NCI-H1436 treated with DMSO at 0.1 percent for 48 hours (cell line): ENCODE measurements at regions not wholly inside any gene's neighbourhood (a gene's known extent, or its start where the extent isn't known, plus 50 kb on each side); places are given as distances from the start of the nearest gene placed in this dataset.
"Not testable (repeated sequence)": the region's sequence is repeated elsewhere in the genome, so short reads cannot be mapped to it uniquely, and the experiment has no call there.

Experiments used
- DNase-seq: peaks from one replicate; lab custom pipeline; 2025; lab: John Stamatoyannopoulos, UW

DNA sequence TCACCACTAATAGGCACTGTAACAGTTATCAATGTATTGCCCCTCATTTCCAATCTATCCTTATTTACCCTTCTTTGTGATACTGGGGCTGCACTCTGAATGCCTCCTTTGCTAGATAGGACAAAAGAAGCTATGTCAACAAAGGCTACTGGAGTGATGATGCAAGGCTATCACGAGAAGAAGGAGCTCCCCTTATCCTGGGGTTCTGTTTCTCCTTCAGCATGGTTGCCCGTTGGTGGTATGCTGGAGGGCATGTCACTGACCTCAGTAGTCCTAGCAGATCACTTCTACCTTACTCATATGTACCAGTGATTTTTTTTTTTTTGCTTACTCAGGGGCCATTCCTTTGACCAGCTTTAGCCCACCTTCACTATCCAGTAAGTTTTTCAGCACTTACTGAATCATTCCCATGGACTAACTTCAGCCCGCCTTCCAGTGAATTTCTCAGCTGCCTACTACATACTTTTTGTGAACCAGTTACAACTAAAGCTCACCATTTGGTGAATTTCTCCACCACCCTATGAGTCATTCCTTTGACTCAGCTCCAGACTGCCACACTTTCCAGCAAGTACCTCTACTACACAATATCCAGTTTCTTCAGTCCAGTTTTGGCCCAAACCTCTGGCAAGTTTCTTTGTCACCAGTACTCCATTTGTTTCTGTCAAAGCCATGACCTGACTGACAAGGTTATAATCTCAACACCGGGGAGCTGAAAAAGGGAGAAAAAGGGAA is 944.5 kb downstream of the KCNT2 start:
- DNase-seq: no peak

DNA sequence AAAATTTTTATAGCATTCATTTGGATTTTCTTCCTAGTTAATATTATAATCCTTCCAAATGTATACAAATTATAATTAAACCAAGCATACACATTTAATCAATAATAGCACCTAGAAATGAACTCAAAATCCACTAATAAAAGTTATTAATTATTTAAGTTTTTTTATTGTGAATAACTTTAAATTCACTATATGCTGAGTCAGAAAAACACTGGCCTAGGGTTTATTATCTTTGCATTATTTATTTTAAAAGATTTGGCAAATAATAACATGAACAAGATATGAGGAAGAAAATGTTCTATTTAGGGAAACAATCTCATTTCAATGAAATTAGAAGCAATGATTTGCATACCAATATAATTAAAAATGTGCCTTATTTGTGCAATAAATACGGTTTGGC is 951.5 kb downstream of the KCNT2 start:
- DNase-seq: no peak

- not testable (repeated sequence) for DNase-seq
Observed at GRCh38 chr1:195648875-195649274, 959.4 kb downstream of the KCNT2 start.

GRCh38 chr1:195637539-195637938 is 970.7 kb downstream of the KCNT2 start:
- DNase-seq: no peak

DNA sequence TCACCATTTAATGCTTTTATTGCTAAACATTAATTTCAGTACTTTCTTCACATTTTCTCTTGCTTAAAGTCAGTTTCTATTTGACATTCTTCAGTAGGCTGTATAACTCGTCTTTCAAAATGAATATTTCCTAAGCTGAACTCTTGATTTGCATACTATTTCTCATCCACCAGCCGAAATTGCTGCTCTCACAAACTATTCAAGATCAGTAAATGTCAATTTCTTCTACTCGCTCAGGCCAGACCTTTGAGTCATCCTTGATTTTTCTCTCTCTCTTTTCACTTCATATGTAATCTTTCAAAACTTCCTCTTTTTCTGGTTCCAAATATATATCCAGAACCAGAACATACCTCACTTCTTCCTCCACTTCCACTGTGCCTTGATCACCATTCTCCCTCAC is 990.0 kb downstream of the KCNT2 start:
- DNase-seq: no peak

DNA sequence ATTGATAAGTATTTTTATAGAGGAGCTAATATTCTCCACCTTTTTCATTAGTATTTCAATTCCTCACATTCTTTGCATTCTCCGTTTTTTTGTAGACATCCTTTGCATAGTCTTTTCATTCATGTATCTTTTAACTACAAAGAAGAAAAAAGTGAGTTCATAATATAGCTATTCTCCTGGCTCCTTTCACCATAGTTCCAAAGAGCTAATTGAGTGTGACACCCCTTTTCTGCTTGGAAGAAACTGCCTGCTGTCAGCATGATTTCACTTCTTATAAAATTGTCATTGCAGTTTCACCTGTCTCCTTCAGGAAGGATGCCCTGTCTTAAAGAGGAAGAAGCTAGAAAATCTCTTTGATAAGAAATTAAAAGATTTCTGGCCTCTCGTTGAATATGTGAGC is 991.1 kb downstream of the KCNT2 start:
- no peak for DNase-seq

- DNase-seq: no peak
Observed at GRCh38 chr1:195608883-195609282, 999.4 kb downstream of the KCNT2 start.

DNA sequence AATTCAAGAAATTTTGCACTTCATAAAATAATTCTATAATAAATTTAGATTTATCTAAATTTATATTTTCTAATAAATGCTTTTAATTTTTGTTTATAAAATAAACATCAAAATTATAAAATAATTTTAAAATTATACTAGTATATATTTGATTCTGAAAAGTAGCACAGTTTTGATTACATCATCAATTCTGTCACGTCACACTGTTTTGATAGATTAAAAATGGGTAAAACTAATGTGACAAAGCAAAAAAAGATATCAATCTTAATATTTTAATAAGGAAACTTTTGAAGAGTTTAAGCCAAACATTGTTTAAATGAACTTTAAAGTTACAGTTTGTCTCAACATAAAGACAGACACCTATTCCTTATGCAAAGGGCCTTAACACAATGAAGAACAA is 1001.8 kb downstream of the KCNT2 start:
- DNase-seq: no peak

DNA sequence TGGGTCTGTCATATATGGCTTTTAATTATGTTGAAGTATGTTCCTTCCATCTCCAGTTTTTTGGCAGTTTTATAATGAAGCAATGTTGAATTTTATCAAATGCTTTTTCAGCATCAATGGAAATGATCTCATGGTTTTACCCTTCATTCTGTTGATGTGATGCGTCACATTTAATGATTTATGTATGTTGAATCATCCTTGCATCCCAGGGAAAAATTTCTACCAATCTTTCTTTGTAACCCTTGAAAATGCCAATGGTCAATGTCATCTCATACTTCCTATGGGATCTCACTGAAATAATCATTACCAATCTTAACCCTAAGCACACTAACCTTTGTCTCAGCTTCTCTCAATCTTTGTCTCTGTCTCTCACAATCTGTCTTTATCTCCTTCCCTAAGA is 1004.0 kb downstream of the KCNT2 start:
- DNase-seq: no peak

- DNase-seq: no peak
Observed at GRCh38 chr1:195597891-195598290, 1010.3 kb downstream of the KCNT2 start.

DNA sequence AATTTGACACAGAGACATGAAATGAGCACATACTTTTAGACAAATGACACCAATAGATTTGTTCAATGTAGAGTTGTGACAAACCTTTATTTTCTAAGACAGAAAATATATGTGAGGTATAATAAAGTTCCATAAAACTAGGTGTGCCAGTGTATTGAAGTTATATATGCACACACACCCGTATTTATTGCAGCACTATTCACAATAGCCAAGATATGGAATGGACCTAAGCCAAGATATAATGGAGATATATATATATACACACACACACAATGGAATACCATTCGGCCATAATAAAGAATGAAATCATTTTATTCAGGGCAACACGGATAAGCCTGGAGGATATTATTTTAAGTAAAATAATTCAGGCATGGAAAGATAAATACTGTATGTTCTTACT is 1013.5 kb downstream of the KCNT2 start:
- no peak for DNase-seq

- no peak for DNase-seq
Observed at GRCh38 chr1:195594322-195594721, 1013.9 kb downstream of the KCNT2 start.

DNA sequence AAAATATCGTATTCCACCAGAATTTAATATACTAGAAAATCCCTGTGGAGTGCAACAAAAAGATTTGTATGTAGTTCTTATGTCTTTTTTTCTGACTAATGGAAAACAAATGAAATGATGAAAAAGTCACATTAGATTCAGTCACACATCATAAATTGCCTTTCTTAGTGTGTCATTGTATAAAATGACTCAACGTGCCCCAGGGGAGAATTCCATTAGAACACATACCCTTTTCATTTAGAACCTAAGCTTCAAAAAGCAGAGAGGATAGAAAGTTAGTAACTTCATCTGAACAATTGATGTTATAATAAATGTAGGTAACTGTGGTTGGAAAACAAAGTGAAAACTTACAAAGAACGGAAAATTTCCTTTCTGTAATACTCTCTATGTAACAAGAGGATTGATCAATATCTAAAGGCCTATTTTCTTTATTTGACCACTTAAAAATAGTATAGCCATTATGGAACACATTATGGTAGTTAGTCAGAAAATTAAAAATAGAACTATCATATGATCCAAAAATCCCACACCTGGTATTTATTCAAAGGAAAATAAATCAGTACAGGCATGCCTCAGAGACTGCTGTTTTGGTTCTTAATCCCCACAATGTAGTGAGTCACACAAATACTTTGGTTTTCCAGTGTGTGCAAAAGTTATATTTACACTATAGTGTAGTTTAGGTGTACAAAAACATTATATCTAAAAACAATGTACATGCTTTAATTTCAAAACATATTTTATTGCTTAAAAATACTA is 1016.1 kb downstream of the KCNT2 start:
- no peak for DNase-seq

DNA sequence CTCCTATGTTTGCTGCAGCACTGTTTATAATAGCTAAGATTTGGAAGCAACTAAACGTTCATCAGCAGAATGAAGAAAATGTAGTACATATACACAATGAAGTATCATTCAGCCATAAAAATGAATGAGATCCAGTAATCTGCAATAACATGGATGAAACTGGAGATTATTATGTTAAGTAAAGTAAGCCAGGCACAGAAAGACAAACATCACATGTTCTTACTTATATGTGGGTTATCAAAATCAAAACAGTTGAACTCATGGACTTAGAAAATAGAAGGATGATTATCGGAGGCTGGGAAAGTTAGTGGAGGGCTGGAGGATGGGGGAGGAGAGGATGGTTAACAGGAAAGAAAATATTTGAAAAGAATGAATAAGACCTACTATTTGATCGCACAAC is 1017.6 kb downstream of the KCNT2 start:
- no peak for DNase-seq

DNA sequence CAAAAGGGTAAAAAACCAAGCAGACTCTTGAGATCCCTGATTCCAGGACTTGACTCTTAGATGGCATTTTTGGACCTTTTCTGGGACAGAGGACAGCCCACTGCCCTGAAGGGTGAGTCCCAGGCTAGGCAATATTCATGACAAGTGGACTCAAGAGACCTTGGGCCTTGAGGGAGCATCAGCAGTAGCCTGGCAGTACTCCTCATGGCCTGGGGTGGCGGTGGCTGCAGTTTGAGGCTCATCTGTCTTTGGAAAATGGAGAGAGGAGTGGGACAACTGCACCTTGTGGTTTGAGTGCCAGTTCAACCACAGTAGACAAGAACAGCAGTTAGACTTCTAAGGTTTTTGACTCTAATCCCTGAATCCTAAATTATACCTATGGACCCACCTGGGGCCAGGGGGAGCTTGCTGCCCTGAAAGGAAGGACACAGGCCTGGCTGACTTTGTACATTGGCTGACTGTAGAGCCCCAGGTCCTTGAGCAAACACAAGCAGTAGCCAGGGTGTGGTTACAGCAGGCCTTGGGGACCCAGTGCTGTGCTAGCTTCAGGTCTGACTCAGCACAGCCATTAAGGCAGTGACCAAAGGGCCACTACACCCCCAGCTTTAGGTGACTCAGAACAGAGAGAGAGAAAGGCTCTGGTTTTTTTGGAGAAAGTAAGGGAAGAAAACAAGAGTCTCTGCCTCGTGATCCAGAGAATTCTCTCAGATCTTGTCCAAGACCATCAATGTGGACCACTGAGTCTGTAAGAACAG is 1023.2 kb downstream of the KCNT2 start:
- DNase-seq: no peak

- DNase-seq: no peak
Observed at GRCh38 chr1:195580988-195581387, 1027.3 kb downstream of the KCNT2 start.

DNA sequence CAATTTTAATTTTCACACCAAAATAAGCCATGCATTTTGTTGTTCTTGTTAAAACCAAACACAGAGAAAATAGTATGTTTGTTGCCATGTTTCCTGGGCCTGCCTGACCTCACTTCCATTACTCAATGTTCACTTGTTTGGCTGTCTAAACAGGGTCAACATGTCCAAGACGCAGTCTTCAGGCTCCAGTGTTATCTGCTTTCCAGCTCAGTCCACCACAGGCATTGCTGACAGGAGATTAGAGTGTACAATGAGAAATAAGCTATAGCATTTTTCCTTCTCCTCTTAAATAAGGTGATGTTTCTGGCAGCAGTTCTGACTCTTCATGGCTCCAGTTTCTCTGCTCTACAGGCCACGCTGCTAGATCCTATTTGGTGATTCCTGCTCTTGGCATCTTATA is 1030.5 kb downstream of the KCNT2 start:
- no peak for DNase-seq

GRCh38 chr1:195576641-195577040 is 1031.6 kb downstream of the KCNT2 start:
- no peak for DNase-seq

- no peak for DNase-seq
Observed at GRCh38 chr1:195574511-195574910, 1033.7 kb downstream of the KCNT2 start.

GRCh38 chr1:195569934-195570333 is 1038.3 kb downstream of the KCNT2 start:
- DNase-seq: no peak

DNA sequence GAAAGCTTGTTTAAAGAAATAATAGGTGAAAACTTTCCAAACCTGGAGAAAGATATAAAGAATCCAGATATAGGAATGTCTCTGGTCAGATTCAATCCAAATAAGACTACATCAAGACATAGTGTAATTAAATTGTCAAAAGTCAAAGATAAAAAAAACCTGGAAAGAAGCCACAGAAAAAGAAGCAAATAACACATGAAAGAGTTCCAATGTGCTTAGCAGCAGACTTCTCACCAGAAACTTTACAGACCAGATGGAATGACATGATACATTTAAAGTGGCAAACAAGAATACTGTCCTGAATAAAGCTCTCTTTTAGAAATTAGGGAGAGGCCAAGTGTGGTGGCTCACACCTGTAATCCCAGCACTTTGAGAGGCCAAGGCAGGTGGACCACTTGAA is 1039.9 kb downstream of the KCNT2 start:
- no peak for DNase-seq

DNA sequence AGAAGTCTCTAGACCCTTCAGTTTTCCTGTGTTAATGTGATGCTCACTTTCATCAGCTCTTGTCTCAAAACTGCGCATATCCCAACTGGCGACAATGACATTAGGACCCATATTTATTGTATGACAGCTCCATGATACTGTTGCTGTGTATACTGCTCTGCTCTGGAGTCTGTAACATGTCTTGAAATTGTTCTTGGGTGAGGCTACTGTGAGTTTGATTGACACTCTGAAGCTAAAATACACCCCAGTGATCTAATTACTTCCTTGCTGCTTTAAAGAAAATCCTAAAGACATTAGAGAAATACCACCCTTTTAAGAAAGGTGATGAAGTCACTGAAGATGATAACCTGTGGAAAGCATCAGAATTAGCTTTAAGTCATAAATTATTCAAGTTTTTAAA is 1046.2 kb downstream of the KCNT2 start:
- no peak for DNase-seq
